GM12864 (cell line): ENCODE measurements at regions not wholly inside any gene's neighbourhood (a gene's known extent, or its start where the extent isn't known, plus 50 kb on each side); places are given as distances from the start of the nearest gene placed in this dataset.

Experiments used
- DNase-seq: peaks from one replicate; pipeline ENCODE4 v3.0.0-alpha.2; 2011; ENCODE audit warnings: low read depth
- H3K4me3 ChIP-seq: 2 replicates; pipeline ENCODE4 v1.5.1; 2011; ENCODE audit warnings: mild to moderate bottlenecking, low read depth, low read length, control low read depth
- CTCF ChIP-seq: IDR thresholded peaks from 2 replicates; pipeline ENCODE4 v1.5.1; 2011; ENCODE audit warnings: low read depth, mild to moderate bottlenecking, moderate library complexity, low read length, control low read depth, inconsistent platforms; ENCODE audit errors: missing control alignments

GRCh38 chr6:62541502-62541901 lies 255.5 kb upstream of the KHDRBS2 start:
- TF ChIP-seq CTCF = no peak
- H3K4me3 ChIP-seq = no peak overlapping the region
- DNase-seq = no peak

GRCh38 chr6:62530985-62531384 lies 245.0 kb upstream of the KHDRBS2 start:
- no peak for TF ChIP-seq CTCF
- no peak for DNase-seq
- H3K4me3 ChIP-seq = no peak overlapping the region

DNA sequence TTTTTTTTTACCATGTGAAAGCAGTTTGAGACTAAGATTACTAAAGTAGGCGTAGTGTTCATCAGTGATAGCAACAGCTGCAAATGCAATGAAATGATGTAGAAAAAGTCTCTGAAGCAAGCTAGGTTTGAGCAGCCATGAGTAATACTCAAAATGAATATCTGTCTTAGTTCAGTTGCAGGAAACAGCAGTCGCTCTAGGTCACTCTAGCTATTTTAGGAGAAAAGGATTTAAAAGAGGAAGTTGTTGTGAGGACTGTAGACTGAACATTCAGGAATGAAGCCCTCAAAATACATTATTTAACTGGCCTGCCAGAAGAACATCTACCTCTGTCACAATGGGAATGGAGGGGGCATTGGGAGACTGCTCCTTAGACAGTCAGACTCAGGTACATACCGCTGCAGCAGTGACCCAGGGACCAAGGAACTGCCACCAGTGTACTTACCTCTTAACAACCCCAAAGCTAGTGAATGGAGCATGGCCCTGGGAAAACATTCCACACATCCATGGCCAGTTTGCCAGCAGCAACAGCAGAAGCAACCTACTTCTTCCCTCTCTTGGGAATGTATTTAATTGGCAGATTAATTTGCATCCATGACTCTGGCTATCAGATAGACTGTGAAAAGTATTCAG lies 243.0 kb upstream of the KHDRBS2 start:
- H3K4me3 ChIP-seq = no peak overlapping the region
- TF ChIP-seq CTCF = no peak
- no peak for DNase-seq

- TF ChIP-seq CTCF = no peak
- DNase-seq = no peak
- H3K4me3 ChIP-seq = no peak overlapping the region
These were observed 237.6 kb upstream of the KHDRBS2 start for GRCh38 chr6:62523630-62524029.

DNA sequence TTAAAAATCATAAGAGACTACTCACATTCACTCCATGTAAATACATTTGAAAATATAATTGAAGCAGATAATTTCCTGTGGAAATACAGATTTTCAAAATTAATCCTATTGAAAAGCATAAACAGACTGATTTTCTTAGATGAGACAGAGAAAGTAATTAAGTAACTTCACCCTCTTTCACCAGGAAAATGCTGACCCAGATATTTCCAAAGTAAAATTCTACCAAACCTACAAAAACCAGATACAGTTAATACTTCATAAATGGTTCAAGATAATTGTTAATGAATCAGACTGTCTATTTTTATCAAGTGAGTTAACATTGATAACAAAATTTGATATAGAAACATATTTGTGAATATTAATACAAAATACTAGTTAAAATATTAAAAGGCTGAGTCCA lies 233.5 kb upstream of the KHDRBS2 start:
- DNase-seq = no peak
- no peak overlapping the region for H3K4me3 ChIP-seq
- TF ChIP-seq CTCF = no peak

DNA sequence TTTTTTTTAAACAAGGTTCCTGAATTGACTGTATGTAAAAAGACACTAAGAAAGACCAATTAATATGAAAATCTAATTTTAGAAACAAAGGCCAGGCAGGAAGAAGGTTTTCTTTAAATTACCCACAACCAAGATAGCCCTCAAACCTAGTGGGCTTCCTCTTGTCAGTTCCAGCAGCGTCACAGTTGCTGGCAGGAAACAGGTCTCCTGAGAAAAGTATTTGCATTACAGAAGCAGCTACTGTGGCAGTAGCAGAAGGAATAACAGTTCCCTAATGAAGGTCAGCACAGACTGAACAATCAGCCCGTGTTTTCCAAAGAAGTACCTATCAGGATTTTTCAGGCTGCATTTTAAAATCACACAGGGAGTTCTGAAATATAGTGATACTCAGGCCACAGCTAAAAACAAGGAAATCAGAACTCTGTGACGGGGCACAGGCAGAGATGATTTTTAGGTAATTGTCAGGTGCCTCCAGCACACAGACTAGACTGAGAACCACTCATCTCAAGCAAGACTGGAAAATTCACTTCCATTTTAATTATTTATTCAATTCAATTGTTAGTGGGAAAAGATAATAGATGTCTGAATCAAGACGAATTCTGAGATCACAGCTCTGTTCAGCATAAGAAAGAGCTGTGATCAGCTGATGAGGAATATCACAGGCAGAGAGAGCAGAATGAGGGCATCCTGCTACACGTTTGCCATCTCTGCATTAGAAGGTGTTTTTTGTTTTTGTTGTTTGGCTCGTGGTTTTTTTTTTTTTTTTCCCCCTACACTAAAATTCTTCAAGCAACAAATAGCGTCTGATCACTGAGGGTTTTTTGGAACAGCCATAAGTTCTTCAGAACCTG lies 230.5 kb upstream of the KHDRBS2 start:
- no peak for DNase-seq
- H3K4me3 ChIP-seq = no peak overlapping the region
- TF ChIP-seq CTCF = no peak
